Neuron (in vitro differentiated cells): ENCODE measurements at regions not wholly inside any gene's neighbourhood (a gene's known extent, or its start where the extent isn't known, plus 50 kb on each side); places are given as distances from the start of the nearest gene placed in this dataset.

Experiments
- H2AFZ ChIP-seq: one replicate; pipeline ENCODE4 v1.6.1; 2013; ENCODE audit warnings: low read depth, mild to moderate bottlenecking, inconsistent platforms, low read length, moderate library complexity
- H3K27me3 ChIP-seq: one replicate; pipeline ENCODE4 v1.6.1; 2013; ENCODE audit warnings: low read length; ENCODE audit not compliant: insufficient read depth
- H3K36me3 ChIP-seq: one replicate; pipeline ENCODE4 v1.6.1; 2013; ENCODE audit warnings: low read length; ENCODE audit not compliant: insufficient read depth
- H3K4me1 ChIP-seq: one replicate; pipeline ENCODE4 v1.6.1; 2013; ENCODE audit warnings: low read length; ENCODE audit not compliant: insufficient read depth
- H3K4me3 ChIP-seq: 2 replicates; pipeline ENCODE4 v1.5.1; 2013; ENCODE audit warnings: mild to moderate bottlenecking, low read length, moderate library complexity
- H3K9me3 ChIP-seq: one replicate; pipeline ENCODE4 v1.6.1; 2013; ENCODE audit warnings: low read length

DNA sequence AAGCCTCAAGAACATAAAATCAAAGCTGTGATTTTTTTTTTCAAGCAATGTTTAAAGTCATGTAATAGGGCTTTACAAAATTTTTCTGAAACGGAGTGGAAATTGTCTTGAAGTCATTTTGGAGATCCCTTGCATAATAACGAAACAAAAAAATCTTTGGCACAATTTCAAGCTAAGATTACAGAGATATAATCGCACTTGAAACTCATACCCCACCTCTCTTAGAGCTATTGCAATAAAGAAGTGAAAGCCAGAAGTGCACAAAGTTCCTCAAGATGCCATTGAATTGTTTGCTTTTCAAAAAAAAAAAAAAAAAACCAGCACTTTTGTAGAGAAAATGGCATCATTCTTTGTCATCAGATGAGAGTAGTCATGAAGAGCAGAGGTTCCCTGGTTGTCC, 152.3 kb downstream of the PAX3 start:
- H3K4me1 ChIP-seq, result no peaks in the 10 kb centered on the region
- no peaks in the 10 kb centered on the region for H3K36me3 ChIP-seq
- H3K4me3 ChIP-seq, result no peak overlapping the region
- no peak overlapping the region for H2AFZ ChIP-seq
- no peaks in the 10 kb centered on the region for H3K9me3 ChIP-seq
- H3K27me3 ChIP-seq, result no peaks in the 10 kb centered on the region

DNA sequence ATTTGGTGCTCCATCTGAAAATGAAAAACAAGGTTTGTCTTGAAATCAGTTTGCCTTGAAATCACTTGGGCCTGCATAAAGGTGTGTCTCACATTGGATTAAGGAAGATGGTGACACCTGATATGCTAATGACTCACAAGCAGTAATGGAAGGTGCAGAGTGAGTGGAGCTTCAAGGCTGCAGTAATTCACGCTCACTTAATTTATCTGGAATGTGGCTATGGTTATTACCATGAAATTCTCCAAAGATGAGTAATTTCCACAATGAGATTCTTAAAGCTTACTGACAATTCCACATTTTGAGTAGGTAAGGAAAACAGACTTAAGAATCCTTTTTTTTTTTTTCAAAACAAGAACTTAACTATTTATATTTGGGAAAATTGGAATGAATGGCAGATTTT, 156.8 kb downstream of the PAX3 start:
- Histone ChIP-seq H3K4me1 (no peaks in the 10 kb centered on the region), H3K27me3 (peaks cover 2% of the 10 kb centered on the region), H3K9me3 (no peaks in the 10 kb centered on the region), H3K4me3 (no peak overlapping the region), H3K36me3 (no peaks in the 10 kb centered on the region), H2AFZ (no peak overlapping the region)

DNA sequence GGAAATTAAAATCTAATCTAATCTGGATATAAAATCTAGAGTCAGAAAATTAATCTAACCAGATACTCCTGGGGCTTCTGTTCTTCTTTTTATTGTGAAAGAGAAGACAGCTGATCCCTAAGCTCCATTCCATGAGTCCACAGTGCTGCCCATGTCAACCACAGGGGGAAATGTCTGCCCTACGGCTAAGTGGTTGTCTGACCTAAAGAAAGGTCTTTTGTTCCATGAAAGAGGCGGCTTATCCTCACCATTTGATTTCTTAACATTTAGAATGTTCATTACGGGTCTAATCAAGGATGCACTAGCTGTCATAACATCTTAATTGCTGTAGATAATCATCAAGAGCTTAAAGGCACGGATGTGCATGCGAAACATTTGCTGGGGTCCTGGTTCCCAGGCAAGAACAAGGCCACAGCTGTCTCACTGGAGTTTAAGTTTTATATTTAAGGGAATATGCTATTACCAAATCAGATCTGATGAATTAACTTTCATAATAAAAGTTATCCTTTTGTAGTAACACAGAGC, 162.6 kb downstream of the PAX3 start:
- H3K9me3 ChIP-seq, result no peaks in the 10 kb centered on the region
- H3K4me3 ChIP-seq, result no peak overlapping the region
- H3K27me3 ChIP-seq, result peaks cover 2% of the 10 kb centered on the region
- no peaks in the 10 kb centered on the region for H3K4me1 ChIP-seq
- no peak overlapping the region for H2AFZ ChIP-seq
- H3K36me3 ChIP-seq, result no peaks in the 10 kb centered on the region

DNA sequence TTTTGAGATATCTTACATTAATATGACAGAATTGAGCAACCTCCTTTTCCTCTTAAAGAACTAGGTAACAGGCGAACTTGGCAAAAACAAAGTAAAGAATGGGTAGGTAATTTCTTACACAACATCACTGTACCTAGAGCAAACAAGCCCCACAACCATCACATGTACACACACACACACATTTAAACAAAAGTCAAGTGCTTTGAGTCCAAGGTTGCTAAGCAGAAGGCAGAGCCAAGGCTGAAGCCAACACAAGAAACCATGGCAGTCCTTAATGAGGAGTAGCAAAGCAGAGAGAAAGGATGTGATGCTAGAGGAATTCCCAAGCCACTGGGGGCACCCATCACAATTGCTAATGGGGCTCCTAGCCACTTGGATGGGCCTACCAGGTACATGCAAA, 164.1 kb downstream of the PAX3 start:
- Histone ChIP-seq H3K36me3 (no peaks in the 10 kb centered on the region), H2AFZ (no peak overlapping the region), H3K9me3 (no peaks in the 10 kb centered on the region), H3K27me3 (no peaks in the 10 kb centered on the region), H3K4me3 (no peak overlapping the region), H3K4me1 (no peaks in the 10 kb centered on the region)

DNA sequence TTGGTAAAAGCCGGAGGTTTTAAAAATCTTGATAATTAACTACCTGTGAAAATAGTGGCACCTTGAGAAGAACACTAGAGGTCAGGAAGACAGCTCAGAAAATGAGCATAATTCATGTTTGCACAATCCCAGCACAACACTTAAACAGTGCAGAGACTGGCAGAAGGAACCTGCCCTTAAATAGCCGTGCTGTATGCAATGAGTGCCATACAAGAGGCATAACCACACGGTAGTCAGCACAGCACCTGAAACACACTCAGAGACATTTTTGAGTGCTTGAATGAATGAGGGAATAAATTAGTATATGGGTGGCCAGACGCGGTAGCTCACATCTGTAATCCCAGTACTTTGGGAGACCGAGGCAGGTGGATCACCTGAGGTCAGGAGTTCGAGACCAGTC, 164.9 kb downstream of the PAX3 start:
- peaks cover 4% of the 10 kb centered on the region for H3K27me3 ChIP-seq
- H3K36me3 ChIP-seq, result no peaks in the 10 kb centered on the region
- H3K4me3 ChIP-seq, result no peak overlapping the region
- H2AFZ ChIP-seq, result no peak overlapping the region
- H3K9me3 ChIP-seq, result no peaks in the 10 kb centered on the region
- no peaks in the 10 kb centered on the region for H3K4me1 ChIP-seq

DNA sequence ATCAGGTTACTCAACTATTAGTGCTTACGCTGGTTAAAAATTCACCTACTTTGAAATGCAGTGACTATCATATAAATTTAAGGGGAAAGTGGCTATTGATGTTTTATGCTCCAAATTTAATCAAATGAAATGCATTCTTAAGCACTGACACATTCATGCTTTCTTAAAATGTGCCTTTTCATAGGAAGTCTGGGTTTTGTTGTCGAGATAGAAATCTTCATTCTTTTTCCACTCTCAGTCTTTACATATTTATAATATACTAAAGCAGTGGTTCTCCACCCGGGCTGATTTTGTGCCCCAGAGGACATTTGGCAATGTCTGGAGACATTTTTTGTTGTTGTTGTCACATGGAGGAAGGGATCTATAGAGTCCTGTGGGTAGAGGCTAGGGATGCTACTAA, 167.9 kb downstream of the PAX3 start:
- Histone ChIP-seq H3K36me3 (no peaks in the 10 kb centered on the region), H3K4me1 (no peaks in the 10 kb centered on the region), H3K9me3 (no peaks in the 10 kb centered on the region), H2AFZ (no peak overlapping the region), H3K4me3 (no peak overlapping the region), H3K27me3 (peaks cover 4% of the 10 kb centered on the region)

DNA sequence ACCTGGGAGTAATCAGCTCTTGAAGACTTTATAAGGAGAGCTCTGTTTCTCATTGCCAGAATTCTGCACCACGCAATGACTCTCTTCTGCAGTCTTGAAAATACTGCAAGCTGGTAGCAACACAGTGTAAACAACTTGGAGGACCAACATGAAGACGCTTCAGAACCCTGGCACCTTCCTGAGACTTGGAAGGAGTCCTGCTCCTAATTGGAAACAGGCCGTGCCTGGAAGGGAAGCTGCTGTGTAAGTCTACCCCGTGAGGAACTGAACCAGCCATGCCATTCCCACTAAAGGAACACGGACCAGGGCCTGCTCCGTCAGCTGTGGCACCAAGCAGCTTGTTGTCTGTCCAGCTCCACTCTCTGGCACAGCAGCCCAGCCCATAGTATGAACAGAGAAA, 171.1 kb downstream of the PAX3 start:
- H3K27me3 ChIP-seq, result peaks cover 4% of the 10 kb centered on the region
- H3K4me1 ChIP-seq, result no peaks in the 10 kb centered on the region
- H3K4me3 ChIP-seq, result no peak overlapping the region
- H2AFZ ChIP-seq, result no peak overlapping the region
- H3K36me3 ChIP-seq, result no peaks in the 10 kb centered on the region
- no peaks in the 10 kb centered on the region for H3K9me3 ChIP-seq

DNA sequence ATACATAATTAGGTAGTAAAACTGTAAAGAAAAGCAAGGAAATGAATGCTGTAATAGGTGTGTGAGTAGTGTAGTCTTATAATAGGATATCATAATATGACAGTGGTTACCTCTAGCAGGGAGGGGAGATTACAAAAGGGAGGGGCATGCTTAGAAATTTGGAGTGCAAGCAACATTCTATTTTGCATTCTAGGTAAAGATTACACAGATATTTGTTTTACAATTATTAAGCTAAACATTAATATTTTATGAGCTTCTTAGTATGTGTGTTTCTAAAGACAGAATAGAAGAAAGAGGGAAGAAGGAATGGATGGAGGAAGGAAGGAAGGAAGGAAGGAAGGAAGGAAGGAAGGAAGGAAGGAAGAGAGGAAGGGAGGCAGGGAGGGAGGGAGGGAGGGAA, 177.9 kb downstream of the PAX3 start:
- H3K4me3 ChIP-seq, result no peak overlapping the region

DNA sequence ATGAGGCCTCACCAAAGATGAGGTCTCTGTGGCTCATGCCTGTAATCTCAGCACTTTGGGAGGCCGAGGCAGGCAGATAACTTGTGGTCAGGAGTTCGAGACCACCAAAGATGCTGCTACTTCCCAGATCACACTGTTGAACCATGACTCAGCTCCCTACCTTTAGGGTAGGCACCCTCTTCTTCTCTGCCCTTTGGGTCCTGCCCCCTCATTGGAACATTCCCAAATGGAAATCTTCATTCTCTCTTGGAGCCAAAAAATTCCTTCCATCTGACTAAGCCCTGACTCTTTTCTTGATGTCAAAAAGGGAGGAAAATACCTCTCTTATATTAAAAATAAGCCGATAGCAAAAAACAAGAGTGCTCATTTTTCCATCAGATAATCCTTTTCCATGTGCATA, 183.5 kb downstream of the PAX3 start:
- H3K36me3 ChIP-seq, result no peaks in the 10 kb centered on the region
- no peak overlapping the region for H2AFZ ChIP-seq
- H3K27me3 ChIP-seq, result peaks cover under 1% of the 10 kb centered on the region
- no peaks in the 10 kb centered on the region for H3K9me3 ChIP-seq
- H3K4me3 ChIP-seq, result no peak overlapping the region
- no peaks in the 10 kb centered on the region for H3K4me1 ChIP-seq

More for the DNA sequence above, 177.9 kb downstream of the PAX3 start:
- Histone ChIP-seq H3K4me1 (no peaks in the 10 kb centered on the region), H3K36me3 (no peaks in the 10 kb centered on the region), H3K9me3 (no peaks in the 10 kb centered on the region), H3K27me3 (no peaks in the 10 kb centered on the region), H2AFZ (no peak overlapping the region)

DNA sequence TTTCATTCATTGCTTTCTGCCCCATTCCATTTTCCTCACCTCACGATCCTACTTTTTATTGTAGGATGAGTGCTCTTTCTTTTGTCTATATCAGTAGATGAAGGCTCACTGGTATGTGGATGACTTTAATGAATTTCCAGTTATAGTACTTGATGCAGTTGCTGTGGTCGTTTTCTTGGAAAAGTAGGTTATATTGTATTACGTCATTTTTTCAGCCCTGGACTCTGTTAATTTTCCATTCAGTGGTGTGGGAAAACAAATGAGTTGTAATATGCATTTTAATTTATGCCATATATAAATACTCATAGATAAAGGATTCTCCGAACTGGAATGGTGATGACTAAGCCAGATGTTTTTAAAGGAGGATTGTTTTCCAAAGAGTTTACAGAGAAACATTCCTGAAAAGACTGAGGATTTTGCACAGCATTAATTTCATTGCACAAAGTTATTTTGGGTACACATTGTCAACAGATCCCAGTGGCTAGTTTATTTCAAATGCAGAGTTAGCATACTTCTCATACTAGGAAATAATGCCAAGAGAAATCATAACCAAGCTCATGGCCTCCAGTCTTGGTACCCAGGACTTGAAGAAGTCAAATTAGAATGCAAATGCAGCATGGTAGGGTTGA, 189.7 kb downstream of the PAX3 start:
- Histone ChIP-seq H2AFZ (no peak overlapping the region), H3K4me3 (no peak overlapping the region), H3K36me3 (no peaks in the 10 kb centered on the region), H3K9me3 (no peaks in the 10 kb centered on the region), H3K27me3 (peaks cover 11% of the 10 kb centered on the region), H3K4me1 (no peaks in the 10 kb centered on the region)

DNA sequence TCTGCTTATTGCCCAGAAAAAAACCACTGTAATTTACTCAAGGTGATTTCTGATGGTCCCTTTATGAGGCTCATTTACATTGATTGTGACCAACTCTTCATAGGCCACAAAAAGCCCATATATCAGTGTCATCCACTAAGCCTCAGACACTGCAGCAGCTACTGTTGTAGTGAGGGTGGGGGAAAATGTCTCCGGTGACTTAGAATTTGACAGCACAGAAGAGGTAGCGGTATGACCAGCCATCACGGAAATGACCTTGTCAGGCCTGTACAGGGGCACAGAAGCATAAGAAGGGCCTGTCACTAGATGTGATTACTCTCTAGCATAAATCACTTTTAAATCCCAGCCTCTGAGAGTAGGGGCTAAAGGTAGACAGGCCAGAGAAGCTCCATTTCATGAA, 190.3 kb downstream of the PAX3 start:
- Histone ChIP-seq H2AFZ (no peak overlapping the region), H3K4me1 (no peaks in the 10 kb centered on the region), H3K27me3 (peaks cover 14% of the 10 kb centered on the region), H3K4me3 (no peak overlapping the region), H3K9me3 (no peaks in the 10 kb centered on the region), H3K36me3 (no peaks in the 10 kb centered on the region)

DNA sequence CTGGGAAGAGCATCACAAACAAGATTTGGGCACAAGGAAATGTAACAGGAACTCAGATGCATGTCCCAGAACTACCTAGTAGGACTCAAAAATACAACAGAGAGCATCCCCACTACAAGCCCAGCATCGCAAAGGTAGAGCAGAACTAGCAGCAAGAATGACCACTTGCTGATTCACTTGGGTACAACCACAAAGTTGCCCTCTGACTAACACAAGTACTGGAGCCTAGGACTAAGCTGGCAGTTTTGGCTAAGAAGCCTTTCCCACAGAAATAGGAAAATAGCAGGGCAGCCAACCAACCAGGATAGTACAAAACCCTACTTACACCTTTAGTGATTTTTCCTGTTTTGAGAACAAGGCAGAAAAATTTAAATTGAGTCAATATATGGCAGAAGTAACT, 193.8 kb downstream of the PAX3 start:
- Histone ChIP-seq H3K4me3 (no peak overlapping the region), H3K27me3 (peaks cover 15% of the 10 kb centered on the region), H3K9me3 (no peaks in the 10 kb centered on the region), H3K4me1 (no peaks in the 10 kb centered on the region), H2AFZ (no peak overlapping the region), H3K36me3 (no peaks in the 10 kb centered on the region)

DNA sequence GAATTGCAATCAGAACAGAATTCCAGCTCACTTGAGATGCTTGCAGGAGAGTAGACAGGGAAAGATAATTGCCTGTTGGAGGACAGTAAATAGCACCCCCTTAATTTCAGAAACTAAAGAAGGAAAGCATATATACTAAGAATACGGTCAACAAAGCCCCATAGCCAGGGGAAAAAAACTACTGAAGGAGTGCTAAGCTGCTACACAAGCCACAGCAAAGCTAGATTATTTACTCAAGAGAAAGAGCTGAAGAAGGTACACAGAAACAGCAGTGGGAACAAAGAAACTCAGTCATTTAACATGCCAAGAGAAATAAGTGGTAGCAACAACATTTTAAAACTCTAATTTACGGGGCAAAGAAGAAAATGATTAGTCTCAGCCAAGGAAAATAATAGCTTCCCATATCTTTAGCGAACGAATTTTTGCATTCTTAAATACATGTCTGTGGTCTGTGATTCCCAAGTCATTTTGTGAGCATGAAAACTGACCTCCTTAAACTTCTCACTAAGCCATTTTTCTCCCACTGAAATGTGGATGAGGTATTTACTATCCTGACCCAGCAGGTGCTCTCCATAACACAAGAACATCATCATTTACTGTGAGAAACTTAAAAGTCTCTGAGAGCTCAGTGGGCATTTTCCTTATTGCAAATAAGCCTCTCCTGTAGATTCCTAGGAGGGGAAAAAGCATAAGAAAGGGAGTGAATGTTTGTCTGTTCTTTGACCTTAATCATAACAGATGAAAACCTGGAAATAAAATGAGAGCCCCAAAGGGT, 196.0 kb downstream of the PAX3 start:
- no peaks in the 10 kb centered on the region for H3K4me1 ChIP-seq
- no peak overlapping the region for H3K4me3 ChIP-seq
- no peaks in the 10 kb centered on the region for H3K9me3 ChIP-seq
- no peak overlapping the region for H2AFZ ChIP-seq
- H3K27me3 ChIP-seq, result peaks cover 15% of the 10 kb centered on the region
- no peaks in the 10 kb centered on the region for H3K36me3 ChIP-seq
